ENCODE measurements at regions not wholly inside any gene's neighbourhood (a gene's known extent, or its start where the extent isn't known, plus 50 kb on each side); places are given as distances from the start of the nearest gene placed in this dataset.

DNA sequence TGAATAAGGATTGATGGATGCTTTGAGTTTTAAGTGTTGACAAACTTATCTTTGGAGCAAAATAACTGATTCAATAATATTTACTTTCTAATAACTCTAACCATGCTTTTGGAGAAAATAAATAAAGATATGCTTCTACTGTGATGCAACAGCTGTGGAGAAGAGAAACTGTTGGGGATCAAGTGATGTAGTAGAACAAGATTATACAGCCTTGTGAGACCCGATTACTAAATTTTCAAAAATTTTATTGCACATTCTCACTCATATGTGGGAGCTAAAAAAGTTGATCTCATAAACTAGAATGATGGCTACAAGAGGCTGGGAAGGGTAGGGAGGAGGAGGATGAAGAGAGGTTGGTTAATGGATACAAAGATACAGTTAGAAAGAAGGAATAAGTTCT is 85.5 kb upstream of the OXGR1 start:
- DNase-seq, result no peak
- TF ChIP-seq, protein P1, sequence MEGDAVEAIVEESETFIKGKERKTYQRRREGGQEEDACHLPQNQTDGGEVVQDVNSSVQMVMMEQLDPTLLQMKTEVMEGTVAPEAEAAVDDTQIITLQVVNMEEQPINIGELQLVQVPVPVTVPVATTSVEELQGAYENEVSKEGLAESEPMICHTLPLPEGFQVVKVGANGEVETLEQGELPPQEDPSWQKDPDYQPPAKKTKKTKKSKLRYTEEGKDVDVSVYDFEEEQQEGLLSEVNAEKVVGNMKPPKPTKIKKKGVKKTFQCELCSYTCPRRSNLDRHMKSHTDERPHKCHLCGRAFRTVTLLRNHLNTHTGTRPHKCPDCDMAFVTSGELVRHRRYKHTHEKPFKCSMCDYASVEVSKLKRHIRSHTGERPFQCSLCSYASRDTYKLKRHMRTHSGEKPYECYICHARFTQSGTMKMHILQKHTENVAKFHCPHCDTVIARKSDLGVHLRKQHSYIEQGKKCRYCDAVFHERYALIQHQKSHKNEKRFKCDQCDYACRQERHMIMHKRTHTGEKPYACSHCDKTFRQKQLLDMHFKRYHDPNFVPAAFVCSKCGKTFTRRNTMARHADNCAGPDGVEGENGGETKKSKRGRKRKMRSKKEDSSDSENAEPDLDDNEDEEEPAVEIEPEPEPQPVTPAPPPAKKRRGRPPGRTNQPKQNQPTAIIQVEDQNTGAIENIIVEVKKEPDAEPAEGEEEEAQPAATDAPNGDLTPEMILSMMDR (IDR thresholded peaks at IDR 0.05), result no peak
- no peaks in the 10 kb centered on the region for H3K9me3 ChIP-seq
- FAIRE-seq, result no peak
- intact Hi-C loops (cut with DNase I), result no loop called here
- no peaks in the 10 kb centered on the region for H3K36me3 ChIP-seq
- H3K4me1 ChIP-seq, result no peaks in the 10 kb centered on the region
- no peak for ATAC-seq
- H3K27ac ChIP-seq, result no peak overlapping the region
- H3K4me3 ChIP-seq, result no peak overlapping the region
- WGBS, 2 donors, result 42 to 77% methylated on average over 1 of the region's 1 CpG
- H3K27me3 ChIP-seq, result no peaks in the 10 kb centered on the region

DNA sequence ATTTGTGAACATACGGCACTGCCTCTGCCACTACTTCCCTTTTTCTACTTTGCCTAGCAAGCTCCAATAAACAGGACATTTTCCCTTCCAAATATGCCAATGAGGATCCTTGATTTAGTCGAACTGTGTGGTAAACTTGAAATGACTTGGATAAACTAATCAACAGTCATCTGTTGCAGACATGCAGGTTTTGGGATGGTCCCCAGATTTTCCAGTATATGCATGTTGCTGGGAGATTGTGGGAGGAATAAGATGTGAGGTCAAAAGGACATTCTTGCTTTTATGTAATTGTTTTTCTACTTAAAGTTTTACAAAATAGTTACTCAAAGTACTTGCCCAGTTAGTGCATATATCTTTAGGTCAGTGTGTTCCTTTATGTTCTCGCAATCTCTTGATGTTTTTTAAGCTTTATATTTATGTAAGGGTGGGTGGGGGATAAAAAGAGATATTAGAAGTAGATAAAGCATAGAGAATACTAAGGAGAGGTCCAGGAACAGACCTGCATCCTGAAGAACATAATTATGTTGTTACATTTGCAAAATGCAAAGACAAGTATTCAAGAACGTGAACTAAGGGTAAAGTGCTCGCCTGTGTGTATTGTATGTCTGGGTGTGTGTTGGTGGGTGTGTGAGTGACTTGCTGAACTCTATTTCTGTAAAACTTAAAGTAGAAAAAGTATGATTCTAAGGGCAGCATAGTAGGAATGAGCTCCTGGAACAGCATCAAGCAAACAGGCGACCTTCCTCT is 88.4 kb upstream of the OXGR1 start:
- no peaks in the 10 kb centered on the region for H3K27me3 ChIP-seq
- H3K9me3 ChIP-seq, result no peaks in the 10 kb centered on the region
- TF ChIP-seq, protein P1 (IDR thresholded peaks at IDR 0.05), result no peak
- H3K27ac ChIP-seq, result no peak overlapping the region
- H3K4me3 ChIP-seq, result no peak overlapping the region
- FAIRE-seq, result no peak
- no peak for ATAC-seq
- intact Hi-C loops (cut with DNase I), result no loop called here
- no peaks in the 10 kb centered on the region for H3K36me3 ChIP-seq
- 75 to 84% methylated on average over 6 of the region's 6 CpGs for WGBS, 2 donors
- DNase-seq, result no peak
- H3K4me1 ChIP-seq, result no peaks in the 10 kb centered on the region

DNA sequence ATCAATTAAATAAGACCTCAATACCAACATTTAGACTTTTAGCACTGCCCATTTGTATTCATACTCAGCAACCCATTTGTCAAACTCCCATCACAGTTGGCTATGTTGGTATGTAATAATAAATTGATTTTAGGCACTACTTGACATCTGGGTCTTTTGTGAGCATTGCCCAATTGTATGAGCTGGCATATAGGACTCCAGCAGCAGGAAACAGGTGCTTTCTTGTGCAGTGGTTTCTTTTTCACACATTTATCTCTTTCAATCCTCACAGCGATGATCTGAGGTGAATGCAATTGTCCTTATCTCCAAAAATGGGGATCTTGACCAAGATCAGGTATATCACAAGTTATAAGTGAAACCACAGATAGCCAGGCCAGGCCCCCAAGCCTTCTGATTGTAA is 96.9 kb upstream of the OXGR1 start:
- no peak for ATAC-seq
- no peaks in the 10 kb centered on the region for H3K4me1 ChIP-seq
- DNase-seq, result no peak
- H3K36me3 ChIP-seq, result no peaks in the 10 kb centered on the region
- no peak for FAIRE-seq
- WGBS, 2 donors, result 60 to 64% methylated on average over 1 of the region's 1 CpG
- no peaks in the 10 kb centered on the region for H3K9me3 ChIP-seq
- intact Hi-C loops (cut with DNase I), result no loop called here
- H3K4me3 ChIP-seq, result no peak overlapping the region
- H3K27me3 ChIP-seq, result no peaks in the 10 kb centered on the region
- TF ChIP-seq, protein P1 (IDR thresholded peaks at IDR 0.05), result no peak
- no peak overlapping the region for H3K27ac ChIP-seq

DNA sequence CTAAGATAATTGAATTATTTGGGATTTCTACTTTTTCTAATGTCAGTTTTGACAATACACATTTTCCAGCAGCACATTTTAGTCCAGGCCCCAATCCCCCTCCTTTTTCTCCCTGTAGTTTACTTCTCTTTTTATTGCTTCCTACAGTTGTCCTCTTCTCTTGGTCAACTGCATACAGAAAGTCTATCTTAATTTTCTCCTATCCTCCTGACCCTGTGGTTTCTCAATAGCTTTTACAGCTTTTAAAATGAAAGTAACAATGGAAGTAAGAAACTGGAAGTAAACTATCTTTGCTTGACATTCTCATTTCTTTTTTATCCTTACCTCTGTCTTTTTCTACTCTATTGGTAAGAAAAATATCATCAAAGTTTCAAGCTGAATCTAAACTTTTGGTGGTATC is 106.5 kb upstream of the OXGR1 start:
- TF ChIP-seq, protein P1 (IDR thresholded peaks at IDR 0.05), result no peak
- Histone ChIP-seq H3K36me3 (no peaks in the 10 kb centered on the region), H3K27me3 (no peaks in the 10 kb centered on the region), H3K4me1 (no peaks in the 10 kb centered on the region), H3K27ac (no peak overlapping the region), H3K4me3 (no peak overlapping the region), H3K9me3 (no peaks in the 10 kb centered on the region)
- no peak for FAIRE-seq
- intact Hi-C loops (cut with DNase I), result no loop called here
- ATAC-seq, result no peak
- DNase-seq, result no peak

DNA sequence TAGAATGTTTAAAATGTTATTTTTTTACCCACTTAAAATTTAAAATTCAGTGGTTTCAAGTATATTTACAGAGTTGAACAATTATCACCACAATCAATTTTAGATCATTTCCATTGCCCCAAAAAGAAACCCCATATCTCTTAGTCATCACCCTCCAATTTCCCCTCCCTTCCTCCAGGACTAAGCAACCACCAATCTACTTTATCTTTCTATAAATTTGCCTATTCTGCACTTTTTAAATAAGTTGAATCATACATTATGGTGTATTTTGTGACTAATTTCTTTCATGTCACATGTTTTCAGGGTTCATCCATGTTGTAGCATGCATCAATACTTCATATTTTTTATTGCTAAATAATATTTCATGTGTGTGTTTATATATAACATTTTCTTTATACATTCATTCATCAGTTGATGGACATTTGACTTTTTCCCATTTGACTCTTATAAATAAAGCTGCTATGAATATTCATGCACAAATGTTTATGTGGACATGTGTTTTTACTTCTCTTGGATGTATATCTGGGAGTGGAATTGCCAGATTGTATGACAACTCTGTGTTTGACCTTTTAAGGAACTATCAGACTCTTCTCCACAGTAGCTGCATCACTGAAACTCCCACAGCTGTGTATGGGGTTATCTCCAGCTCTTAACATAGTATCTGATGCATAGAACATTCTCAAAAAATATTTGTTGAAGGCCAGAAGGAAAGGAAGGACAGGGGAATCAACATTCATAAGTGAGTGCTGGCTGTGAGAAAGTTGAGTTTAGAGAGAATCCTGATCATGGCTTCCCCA is 107.8 kb upstream of the OXGR1 start:
- intact Hi-C loops (cut with DNase I), result no loop called here
- TF ChIP-seq, protein P1 (IDR thresholded peaks at IDR 0.05), result no peak
- no peaks in the 10 kb centered on the region for H3K36me3 ChIP-seq
- no peaks in the 10 kb centered on the region for H3K27me3 ChIP-seq
- DNase-seq, result no peak
- H3K4me1 ChIP-seq, result no peaks in the 10 kb centered on the region
- no peak overlapping the region for H3K4me3 ChIP-seq
- ATAC-seq, result no peak
- no peak overlapping the region for H3K27ac ChIP-seq
- no peak for FAIRE-seq
- H3K9me3 ChIP-seq, result no peaks in the 10 kb centered on the region

Measured in pancreas (tissue), 10 donors.